ENCODE measurements at regions not wholly inside any gene's neighbourhood (a gene's known extent, or its start where the extent isn't known, plus 50 kb on each side); places are given as distances from the start of the nearest gene placed in this dataset.
"Not testable (repeated sequence)": the region's sequence is repeated elsewhere in the genome, so short reads cannot be mapped to it uniquely, and the experiment has no call there.

GRCh38 chr14:22202313-22202712, 386.7 kb downstream of the DAD1 start:
- no peak overlapping the region for H3K27ac ChIP-seq (ENCODE audit: control insufficient read depth, insufficient read depth, low read length)
- H3K36me3 ChIP-seq (ENCODE audit: control insufficient read depth in 2 of 2, extremely low read depth in 1 of 2, insufficient read depth in 2 of 2, low read length in 2 of 2), result no peaks in the 10 kb centered on the region
- no peak overlapping the region for H3K4me2 ChIP-seq (ENCODE audit: control insufficient read depth, extremely low read depth, insufficient read depth, low read depth, low read length)
- no peaks in the 10 kb centered on the region for H3K79me2 ChIP-seq (ENCODE audit: control insufficient read depth, insufficient read depth, low read length)
- H3K9me3 ChIP-seq (ENCODE audit: control insufficient read depth, low read depth, low read length), result no peaks in the 10 kb centered on the region
- DNase-seq (ENCODE audit: low read depth, low spot score) (no peak), FAIRE-seq (no peak)
- no peaks in the 10 kb centered on the region for H4K20me1 ChIP-seq (ENCODE audit: control insufficient read depth, extremely low read depth, insufficient read depth, low read length)
- no peak overlapping the region for H3K9ac ChIP-seq (ENCODE audit: control insufficient read depth, extremely low read depth, insufficient read depth, low read length)
- no peaks in the 10 kb centered on the region for H3K9me1 ChIP-seq (ENCODE audit: control insufficient read depth, extremely low read depth, insufficient read depth, low read length)
- H2AFZ ChIP-seq (ENCODE audit: control insufficient read depth, low read length), result no peak overlapping the region
- no peak overlapping the region for H3K4me3 ChIP-seq (ENCODE audit: control insufficient read depth in 2 of 3, extremely low read depth in 1 of 3, insufficient read depth in 2 of 3, low read depth in 1 of 3, low read length in 3 of 3)
- dilution Hi-C loops (cut with MboI; ENCODE audit: extremely low pct_ligation_motif_present, low sequenced_read_pairs), result no loop called here
- TF ChIP-seq, protein P1, sequence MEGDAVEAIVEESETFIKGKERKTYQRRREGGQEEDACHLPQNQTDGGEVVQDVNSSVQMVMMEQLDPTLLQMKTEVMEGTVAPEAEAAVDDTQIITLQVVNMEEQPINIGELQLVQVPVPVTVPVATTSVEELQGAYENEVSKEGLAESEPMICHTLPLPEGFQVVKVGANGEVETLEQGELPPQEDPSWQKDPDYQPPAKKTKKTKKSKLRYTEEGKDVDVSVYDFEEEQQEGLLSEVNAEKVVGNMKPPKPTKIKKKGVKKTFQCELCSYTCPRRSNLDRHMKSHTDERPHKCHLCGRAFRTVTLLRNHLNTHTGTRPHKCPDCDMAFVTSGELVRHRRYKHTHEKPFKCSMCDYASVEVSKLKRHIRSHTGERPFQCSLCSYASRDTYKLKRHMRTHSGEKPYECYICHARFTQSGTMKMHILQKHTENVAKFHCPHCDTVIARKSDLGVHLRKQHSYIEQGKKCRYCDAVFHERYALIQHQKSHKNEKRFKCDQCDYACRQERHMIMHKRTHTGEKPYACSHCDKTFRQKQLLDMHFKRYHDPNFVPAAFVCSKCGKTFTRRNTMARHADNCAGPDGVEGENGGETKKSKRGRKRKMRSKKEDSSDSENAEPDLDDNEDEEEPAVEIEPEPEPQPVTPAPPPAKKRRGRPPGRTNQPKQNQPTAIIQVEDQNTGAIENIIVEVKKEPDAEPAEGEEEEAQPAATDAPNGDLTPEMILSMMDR (optimal IDR thresholded peaks at IDR 0.05 in 1 of 3, IDR thresholded peaks at IDR 0.05 in 1 of 3, conservative IDR thresholded peaks at IDR 0.05 in 1 of 3; ENCODE audit: extremely low read depth in 1 of 3, insufficient read depth in 2 of 3, low read length in 3 of 3), result no peak
- no peak for TF ChIP-seq EZH2 (IDR thresholded peaks at IDR 0.05; ENCODE audit: low read length)
- H3K4me1 ChIP-seq (ENCODE audit: control insufficient read depth, extremely low read depth, insufficient read depth, low read length), result no peaks in the 10 kb centered on the region
- no peaks in the 10 kb centered on the region for H3K27me3 ChIP-seq (ENCODE audit: control insufficient read depth, extremely low read depth, insufficient read depth, low read length)

GRCh38 chr14:22200977-22201605, 387.9 kb downstream of the DAD1 start:
- H4K20me1 ChIP-seq (ENCODE audit: control insufficient read depth, extremely low read depth, insufficient read depth, low read length), result no peaks in the 10 kb centered on the region
- H3K4me3 ChIP-seq (ENCODE audit: control insufficient read depth in 2 of 3, extremely low read depth in 1 of 3, insufficient read depth in 2 of 3, low read depth in 1 of 3, low read length in 3 of 3), result no peak overlapping the region
- FAIRE-seq (peak; percentile 87), DNase-seq (ENCODE audit: low read depth, low spot score) (no peak)
- H3K79me2 ChIP-seq (ENCODE audit: control insufficient read depth, insufficient read depth, low read length), result no peaks in the 10 kb centered on the region
- H3K27ac ChIP-seq (ENCODE audit: control insufficient read depth, insufficient read depth, low read length), result no peak overlapping the region
- dilution Hi-C loops (cut with MboI; ENCODE audit: extremely low pct_ligation_motif_present, low sequenced_read_pairs), result no loop called here
- H3K27me3 ChIP-seq (ENCODE audit: control insufficient read depth, extremely low read depth, insufficient read depth, low read length), result no peaks in the 10 kb centered on the region
- no peaks in the 10 kb centered on the region for H3K9me1 ChIP-seq (ENCODE audit: control insufficient read depth, extremely low read depth, insufficient read depth, low read length)
- no peaks in the 10 kb centered on the region for H3K4me1 ChIP-seq (ENCODE audit: control insufficient read depth, extremely low read depth, insufficient read depth, low read length)
- TF ChIP-seq EZH2 (IDR thresholded peaks at IDR 0.05; ENCODE audit: low read length), result no peak
- TF ChIP-seq, protein P1 (optimal IDR thresholded peaks at IDR 0.05 in 1 of 3, IDR thresholded peaks at IDR 0.05 in 1 of 3, conservative IDR thresholded peaks at IDR 0.05 in 1 of 3; ENCODE audit: extremely low read depth in 1 of 3, insufficient read depth in 2 of 3, low read length in 3 of 3), result peak; percentile 65 to 84 (median 71)
- H3K9me3 ChIP-seq (ENCODE audit: control insufficient read depth, low read depth, low read length), result no peaks in the 10 kb centered on the region
- no peak overlapping the region for H3K9ac ChIP-seq (ENCODE audit: control insufficient read depth, extremely low read depth, insufficient read depth, low read length)
- H3K36me3 ChIP-seq (ENCODE audit: control insufficient read depth in 2 of 2, extremely low read depth in 1 of 2, insufficient read depth in 2 of 2, low read length in 2 of 2), result no peaks in the 10 kb centered on the region
- H3K4me2 ChIP-seq (ENCODE audit: control insufficient read depth, extremely low read depth, insufficient read depth, low read depth, low read length), result no peak overlapping the region
- no peak overlapping the region for H2AFZ ChIP-seq (ENCODE audit: control insufficient read depth, low read length)

DNA sequence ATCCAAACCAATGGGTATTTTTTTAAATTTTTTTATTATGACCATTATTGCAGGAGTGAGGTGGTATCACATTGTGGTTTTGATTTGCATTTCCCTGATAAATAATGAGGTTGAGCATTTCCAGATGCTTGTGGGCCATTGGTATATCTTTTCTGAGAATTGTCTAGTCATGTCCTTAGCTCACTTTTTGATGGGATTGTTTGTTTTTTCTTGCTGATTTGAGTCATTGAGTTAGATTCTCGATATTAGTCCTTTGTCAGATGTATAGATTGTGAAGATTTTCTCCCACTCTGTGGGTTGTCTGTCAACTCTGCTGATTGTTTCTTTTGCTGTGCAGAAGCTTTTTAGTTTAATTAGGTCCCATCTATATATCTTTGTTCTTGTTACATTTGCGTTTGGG, 388.9 kb downstream of the DAD1 start:
- DNase-seq (ENCODE audit: low read depth, low spot score); H3K9me1 ChIP-seq (ENCODE audit: control insufficient read depth, extremely low read depth, insufficient read depth, low read length); H3K36me3 ChIP-seq (ENCODE audit: control insufficient read depth in 2 of 2, extremely low read depth in 1 of 2, insufficient read depth in 2 of 2, low read length in 2 of 2); H3K4me2 ChIP-seq (ENCODE audit: control insufficient read depth, extremely low read depth, insufficient read depth, low read depth, low read length); H3K27ac ChIP-seq (ENCODE audit: control insufficient read depth, insufficient read depth, low read length); H3K79me2 ChIP-seq (ENCODE audit: control insufficient read depth, insufficient read depth, low read length); H3K9me3 ChIP-seq (ENCODE audit: control insufficient read depth, low read depth, low read length); H4K20me1 ChIP-seq (ENCODE audit: control insufficient read depth, extremely low read depth, insufficient read depth, low read length); H3K4me3 ChIP-seq (ENCODE audit: control insufficient read depth in 2 of 3, extremely low read depth in 1 of 3, insufficient read depth in 2 of 3, low read depth in 1 of 3, low read length in 3 of 3); H3K9ac ChIP-seq (ENCODE audit: control insufficient read depth, extremely low read depth, insufficient read depth, low read length); FAIRE-seq; H2AFZ ChIP-seq (ENCODE audit: control insufficient read depth, low read length); dilution Hi-C loops (cut with MboI; ENCODE audit: extremely low pct_ligation_motif_present, low sequenced_read_pairs); H3K4me1 ChIP-seq (ENCODE audit: control insufficient read depth, extremely low read depth, insufficient read depth, low read length); H3K27me3 ChIP-seq (ENCODE audit: control insufficient read depth, extremely low read depth, insufficient read depth, low read length): not testable (repeated sequence)
